ENCODE measurements at regions not wholly inside any gene's neighbourhood (a gene's known extent, or its start where the extent isn't known, plus 50 kb on each side); places are given as distances from the start of the nearest gene placed in this dataset.

DNA sequence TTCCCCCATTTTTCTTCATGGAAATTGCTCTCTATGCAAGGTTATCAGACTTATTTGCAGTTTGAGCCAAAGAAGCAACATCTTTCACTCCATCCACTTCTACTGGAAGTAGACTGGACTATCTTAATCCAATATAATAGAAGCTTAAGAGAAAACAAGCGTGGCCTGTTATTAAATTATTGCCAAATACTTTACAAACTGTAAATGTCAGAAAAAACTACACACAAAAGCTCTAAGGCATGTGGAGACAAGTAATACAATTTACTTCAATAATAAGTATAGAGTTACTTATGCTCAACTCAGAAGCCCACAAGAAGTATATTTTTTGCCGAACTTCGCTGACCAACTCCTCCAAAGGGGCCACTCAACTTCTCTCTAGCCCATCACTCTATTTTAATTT lies 120.3 kb downstream of the BDH1 start:
- TF ChIP-seq CTCF (IDR thresholded peaks at IDR 0.05; ENCODE audit: borderline replicate concordance, extremely low read depth, low read length, poor library complexity, severe bottlenecking) (no peak), EZH2 (IDR thresholded peaks at IDR 0.05; ENCODE audit: borderline replicate concordance, low read depth, low read length, severe bottlenecking) (no peak)

Measured in DND-41 (cell line).